Effector memory CD8-positive, alpha-beta T cell (primary cell): ENCODE measurements at regions not wholly inside any gene's neighbourhood (a gene's known extent, or its start where the extent isn't known, plus 50 kb on each side); places are given as distances from the start of the nearest gene placed in this dataset.
A peak's percentile ranks its signal among the peaks of the same experiment; 100 is the strongest.

Experiments
- ATAC-seq: fragments of 150-1000 bp; cut with Tn5 transposase; replicated peaks from 2 replicates; pipeline ENCODE4 v1.10.0; 2021; ENCODE audit warnings: mild to moderate bottlenecking, moderate library complexity
- DNase-seq, 3 experiments: peaks; one replicate each; pipeline ENCODE4 v3.0.0; 2021
- H3K27ac Mint-ChIP-seq, 2 donors: one replicate each; pipeline ENCODE4 v1.8.0; 2022; ENCODE audit warnings: mild to moderate bottlenecking in 2 of 2, mixed read lengths in 2 of 2, moderate library complexity in 2 of 2
- H3K27me3 Mint-ChIP-seq, 2 donors: one replicate each; pipeline ENCODE4 v1.8.0; 2022; ENCODE audit warnings: mixed read lengths in 2 of 2
- H3K36me3 Mint-ChIP-seq: one replicate; pipeline ENCODE4 v1.8.0; 2022; ENCODE audit warnings: mild to moderate bottlenecking, moderate library complexity, mixed read lengths; ENCODE audit not compliant: insufficient read depth
- H3K4me1 Mint-ChIP-seq, 2 donors: one replicate each; pipeline ENCODE4 v1.8.0; 2022; ENCODE audit warnings: low read depth in 2 of 2, mixed read lengths in 2 of 2
- H3K4me3 Mint-ChIP-seq, 2 donors: one replicate each; pipeline ENCODE4 v1.8.0; 2022; ENCODE audit warnings: mild to moderate bottlenecking in 2 of 2, mixed read lengths in 2 of 2, moderate library complexity in 2 of 2
- H3K9me3 Mint-ChIP-seq, 2 donors: one replicate each; pipeline ENCODE4 v1.8.0; 2022; ENCODE audit warnings: mixed read lengths in 2 of 2

DNA sequence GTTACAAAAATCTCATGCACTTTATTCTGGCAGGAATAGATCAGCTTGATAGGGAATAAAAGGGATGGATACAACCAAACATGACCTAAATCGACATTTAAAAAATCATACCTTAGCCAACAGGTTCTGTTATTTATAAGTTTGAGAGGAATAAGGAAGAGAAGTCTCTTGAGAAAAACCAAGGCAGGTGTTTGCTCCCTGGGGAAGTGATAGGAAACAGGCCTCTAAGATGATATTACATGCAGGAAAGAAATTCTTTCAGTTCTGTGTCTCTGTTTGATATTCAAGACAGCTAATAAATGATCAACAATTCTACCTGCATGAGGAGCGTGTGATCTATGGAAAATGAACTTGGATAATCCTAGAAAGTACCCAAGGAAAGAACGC lies 184.8 kb upstream of the ZEB2 start:
- ATAC-seq, result no peak
- Mint-ChIP-seq H3K9me3 (no peaks in the 10 kb centered on the region), H3K4me1 (no peaks in the 10 kb centered on the region), H3K27me3 (peaks cover 0 to 7% of the 10 kb centered on the region in 2 donors), H3K4me3 (no peak overlapping the region), H3K36me3 (no peaks in the 10 kb centered on the region), H3K27ac (no peak overlapping the region)
- no peak for DNase-seq

- Mint-ChIP-seq H3K27me3 (peaks cover 0 to 7% of the 10 kb centered on the region in 2 donors), H3K4me1 (no peaks in the 10 kb centered on the region), H3K36me3 (no peaks in the 10 kb centered on the region), H3K27ac (no peak overlapping the region), H3K4me3 (no peak overlapping the region), H3K9me3 (no peaks in the 10 kb centered on the region)
- peak; percentile 42 for ATAC-seq
- DNase-seq, result no peak
These were observed 184.2 kb upstream of the ZEB2 start for GRCh38 chr2:144703852-144704708.

DNA sequence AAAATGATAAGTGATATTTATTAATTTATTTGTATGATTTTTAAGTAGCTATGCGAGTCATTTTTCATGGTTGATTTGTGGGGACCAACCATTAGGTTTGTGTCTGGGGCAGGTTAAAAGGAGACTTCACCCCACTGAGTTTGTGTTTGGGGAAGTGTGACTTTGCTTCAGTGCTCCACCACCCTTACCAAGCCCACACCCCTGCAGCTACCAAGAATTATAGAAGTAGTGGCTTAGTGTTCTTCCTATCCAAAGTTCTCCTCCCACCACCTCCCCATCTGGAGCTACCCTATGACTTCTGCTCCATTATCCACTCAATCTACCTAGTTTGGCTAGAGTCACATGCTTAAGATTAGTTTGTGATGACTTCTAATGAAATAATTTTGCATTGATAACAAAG lies 182.1 kb upstream of the ZEB2 start:
- Mint-ChIP-seq H3K27ac (no peak overlapping the region), H3K9me3 (no peaks in the 10 kb centered on the region), H3K4me1 (no peaks in the 10 kb centered on the region), H3K36me3 (no peaks in the 10 kb centered on the region), H3K27me3 (no peaks in the 10 kb centered on the region), H3K4me3 (no peak overlapping the region)
- ATAC-seq (no peak), DNase-seq (no peak)

DNA sequence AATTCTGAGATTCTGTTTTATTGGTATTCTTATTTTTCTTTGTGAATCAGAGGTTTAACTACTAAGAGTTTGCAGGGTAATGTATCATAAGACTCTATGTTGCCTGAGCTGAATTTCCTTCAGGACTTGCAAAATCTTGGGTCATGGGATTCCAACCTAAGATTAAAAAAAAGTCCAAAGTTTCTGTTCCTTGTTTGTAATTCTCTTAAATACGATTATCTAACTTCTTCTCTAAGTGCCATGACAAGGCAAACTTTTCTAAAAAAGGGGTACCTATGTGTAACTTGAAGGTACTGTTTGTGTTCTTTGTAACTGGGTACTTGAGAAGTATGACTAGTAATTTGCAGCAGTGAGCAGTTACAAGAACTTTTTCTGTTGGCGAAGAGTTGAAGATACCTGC lies 181.3 kb upstream of the ZEB2 start:
- no peak for ATAC-seq
- Mint-ChIP-seq H3K36me3 (no peaks in the 10 kb centered on the region), H3K9me3 (no peaks in the 10 kb centered on the region), H3K27me3 (no peaks in the 10 kb centered on the region), H3K27ac (no peak overlapping the region), H3K4me3 (no peak overlapping the region), H3K4me1 (no peaks in the 10 kb centered on the region)
- DNase-seq, result no peak

DNA sequence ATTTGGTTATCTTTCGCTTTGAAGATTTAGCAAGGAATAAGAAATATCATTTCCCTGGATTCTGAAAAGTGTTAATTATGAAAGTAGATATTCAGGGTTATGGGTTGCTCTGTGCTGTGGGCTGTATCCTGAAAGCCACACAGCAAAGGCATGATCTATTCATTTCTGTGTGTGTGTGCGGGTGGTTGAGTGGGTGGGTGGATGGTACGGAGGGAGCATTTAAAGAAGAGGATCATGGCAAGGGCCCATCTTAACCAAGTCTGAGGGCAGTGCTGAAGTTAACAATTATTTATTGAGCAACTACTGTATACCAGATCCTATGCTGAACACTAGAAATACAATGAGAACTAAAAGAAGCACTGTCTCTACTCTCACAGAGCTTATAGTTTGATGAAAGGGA lies 178.2 kb upstream of the ZEB2 start:
- H3K4me3 Mint-ChIP-seq, result no peak overlapping the region
- H3K27ac Mint-ChIP-seq, result no peak overlapping the region
- DNase-seq (no peak), ATAC-seq (no peak)
- H3K9me3 Mint-ChIP-seq, result no peaks in the 10 kb centered on the region
- H3K4me1 Mint-ChIP-seq, result no peaks in the 10 kb centered on the region
- H3K27me3 Mint-ChIP-seq, result no peaks in the 10 kb centered on the region
- no peaks in the 10 kb centered on the region for H3K36me3 Mint-ChIP-seq

GRCh38 chr2:144695657-144696056 lies 175.7 kb upstream of the ZEB2 start:
- Mint-ChIP-seq H3K4me3 (no peak overlapping the region), H3K4me1 (no peaks in the 10 kb centered on the region), H3K9me3 (no peaks in the 10 kb centered on the region), H3K36me3 (no peaks in the 10 kb centered on the region), H3K27ac (no peak overlapping the region), H3K27me3 (no peaks in the 10 kb centered on the region)
- no peak for ATAC-seq
- DNase-seq, result no peak

DNA sequence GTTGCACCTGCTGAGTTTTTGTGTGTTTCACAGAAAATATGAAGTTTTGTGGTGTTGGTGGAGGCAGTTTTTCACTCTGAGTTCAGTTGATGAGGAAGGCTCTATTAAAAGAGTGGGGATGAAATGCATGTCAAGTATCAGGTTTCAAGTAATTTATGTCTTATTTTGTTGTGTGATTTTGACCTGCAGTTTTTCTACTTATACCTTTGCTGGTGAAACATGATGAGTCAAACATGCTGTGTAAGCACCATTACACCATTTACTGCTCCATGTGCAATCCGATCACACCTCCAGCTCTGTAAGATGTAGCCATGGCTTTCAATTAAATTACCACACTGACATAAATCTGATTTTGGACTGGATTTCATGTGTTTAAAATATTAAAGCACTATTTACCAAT lies 174.5 kb upstream of the ZEB2 start:
- Mint-ChIP-seq H3K27ac (no peak overlapping the region), H3K9me3 (no peaks in the 10 kb centered on the region)
- no peak for ATAC-seq

DNA sequence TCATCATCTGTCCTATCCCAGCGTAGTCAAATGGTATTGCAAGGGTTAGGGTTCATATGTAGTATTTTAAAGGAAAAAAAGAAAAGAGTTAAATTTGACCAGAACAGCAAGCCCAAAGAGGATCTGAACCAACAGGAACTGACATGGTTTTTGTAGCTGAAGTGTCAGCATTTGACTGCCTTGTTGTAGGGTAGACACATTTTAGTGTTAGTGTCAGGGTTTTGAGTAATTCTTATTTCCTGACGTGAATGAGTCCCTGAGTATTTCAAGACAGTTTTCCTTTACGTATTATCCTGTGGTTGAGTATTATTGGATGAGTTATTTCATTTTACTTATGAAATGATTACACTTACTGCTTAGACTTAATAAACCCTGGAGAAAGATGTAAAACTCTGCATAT lies 173.3 kb upstream of the ZEB2 start:
- ATAC-seq (no peak), DNase-seq (no peak)
- Mint-ChIP-seq H3K9me3 (no peaks in the 10 kb centered on the region), H3K4me3 (no peak overlapping the region), H3K36me3 (no peaks in the 10 kb centered on the region), H3K27me3 (no peaks in the 10 kb centered on the region), H3K4me1 (no peaks in the 10 kb centered on the region), H3K27ac (no peak overlapping the region)

More for the DNA sequence above, 174.5 kb upstream of the ZEB2 start:
- Mint-ChIP-seq H3K4me1 (no peaks in the 10 kb centered on the region), H3K36me3 (no peaks in the 10 kb centered on the region), H3K4me3 (no peak overlapping the region), H3K27me3 (no peaks in the 10 kb centered on the region)
- no peak for DNase-seq

DNA sequence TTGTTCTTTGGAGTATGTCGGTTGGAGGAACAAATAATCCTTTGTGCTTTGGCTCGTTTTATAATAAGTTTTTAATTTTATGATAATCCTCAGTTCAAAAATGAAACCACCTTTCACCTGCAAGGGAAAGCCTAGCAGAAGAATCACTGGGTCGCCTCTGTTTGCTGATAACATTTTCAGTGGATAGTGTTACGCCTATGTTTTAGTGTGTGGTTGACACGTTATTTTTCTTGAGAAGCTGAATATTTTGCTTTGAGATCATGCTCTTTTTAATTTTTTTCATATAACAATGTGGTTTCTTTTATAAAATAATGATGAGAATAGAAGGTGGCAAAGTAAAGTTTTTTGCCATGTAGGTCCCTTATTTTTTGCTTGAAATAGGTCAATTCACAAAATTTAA lies 172.7 kb upstream of the ZEB2 start:
- ATAC-seq, result no peak
- H3K36me3 Mint-ChIP-seq, result no peaks in the 10 kb centered on the region
- no peak for DNase-seq
- no peak overlapping the region for H3K4me3 Mint-ChIP-seq
- H3K27ac Mint-ChIP-seq, result no peak overlapping the region
- H3K27me3 Mint-ChIP-seq, result no peaks in the 10 kb centered on the region
- no peaks in the 10 kb centered on the region for H3K4me1 Mint-ChIP-seq
- no peaks in the 10 kb centered on the region for H3K9me3 Mint-ChIP-seq

DNA sequence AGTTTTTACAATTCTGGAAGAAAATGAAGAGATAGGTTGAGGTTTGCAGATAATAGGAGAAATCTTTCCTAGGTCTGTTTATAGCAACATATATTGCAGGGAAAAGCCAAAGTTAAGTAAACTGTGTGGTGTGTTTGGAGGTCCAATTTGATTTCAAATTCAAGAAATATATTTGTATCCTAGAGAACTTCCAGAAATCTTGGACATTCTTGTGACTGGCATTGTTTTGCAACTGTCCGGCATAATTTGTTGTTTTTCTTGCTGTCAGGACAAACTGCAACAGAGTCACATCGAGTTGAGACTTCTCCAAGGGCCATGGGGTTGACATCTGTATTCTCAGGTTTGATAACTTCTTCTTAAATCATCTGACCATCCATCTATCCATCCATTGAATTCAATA lies 170.9 kb upstream of the ZEB2 start:
- DNase-seq (no peak), ATAC-seq (no peak)
- Mint-ChIP-seq H3K4me3 (no peak overlapping the region), H3K27me3 (no peaks in the 10 kb centered on the region), H3K36me3 (no peaks in the 10 kb centered on the region), H3K4me1 (no peaks in the 10 kb centered on the region), H3K9me3 (no peaks in the 10 kb centered on the region), H3K27ac (no peak overlapping the region)

- no peak for DNase-seq
- H3K9me3 Mint-ChIP-seq, result no peaks in the 10 kb centered on the region
- H3K27me3 Mint-ChIP-seq, result no peaks in the 10 kb centered on the region
- no peak overlapping the region for H3K4me3 Mint-ChIP-seq
- no peak overlapping the region for H3K27ac Mint-ChIP-seq
- no peak for ATAC-seq
- H3K4me1 Mint-ChIP-seq, result no peaks in the 10 kb centered on the region
- peaks cover 2% of the 10 kb centered on the region for H3K36me3 Mint-ChIP-seq
These were observed 166.7 kb upstream of the ZEB2 start for GRCh38 chr2:144686518-144687215.

DNA sequence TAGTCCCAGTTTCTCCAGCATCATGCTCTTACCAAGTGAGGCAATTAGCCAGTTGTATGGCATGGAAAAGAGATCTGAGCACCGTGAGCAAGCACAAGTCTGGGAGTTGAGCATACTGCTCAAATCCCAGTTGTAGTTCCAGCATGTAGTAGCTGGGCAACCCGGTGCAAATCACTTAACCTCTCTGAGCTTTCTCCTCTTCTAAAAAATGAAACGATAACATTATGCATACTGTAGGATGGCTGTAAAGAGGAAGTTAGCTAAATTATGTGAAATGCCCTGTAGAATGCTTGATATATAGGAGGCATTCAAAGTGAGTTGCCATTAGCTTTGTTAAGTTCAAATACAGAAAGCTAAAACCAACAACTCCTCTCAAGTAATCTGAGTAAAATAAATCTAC lies 164.0 kb upstream of the ZEB2 start:
- Mint-ChIP-seq H3K4me1 (no peaks in the 10 kb centered on the region), H3K27me3 (no peaks in the 10 kb centered on the region), H3K9me3 (no peaks in the 10 kb centered on the region), H3K27ac (no peak overlapping the region), H3K36me3 (peaks cover 2% of the 10 kb centered on the region), H3K4me3 (no peak overlapping the region)
- DNase-seq, result no peak
- ATAC-seq, result no peak

DNA sequence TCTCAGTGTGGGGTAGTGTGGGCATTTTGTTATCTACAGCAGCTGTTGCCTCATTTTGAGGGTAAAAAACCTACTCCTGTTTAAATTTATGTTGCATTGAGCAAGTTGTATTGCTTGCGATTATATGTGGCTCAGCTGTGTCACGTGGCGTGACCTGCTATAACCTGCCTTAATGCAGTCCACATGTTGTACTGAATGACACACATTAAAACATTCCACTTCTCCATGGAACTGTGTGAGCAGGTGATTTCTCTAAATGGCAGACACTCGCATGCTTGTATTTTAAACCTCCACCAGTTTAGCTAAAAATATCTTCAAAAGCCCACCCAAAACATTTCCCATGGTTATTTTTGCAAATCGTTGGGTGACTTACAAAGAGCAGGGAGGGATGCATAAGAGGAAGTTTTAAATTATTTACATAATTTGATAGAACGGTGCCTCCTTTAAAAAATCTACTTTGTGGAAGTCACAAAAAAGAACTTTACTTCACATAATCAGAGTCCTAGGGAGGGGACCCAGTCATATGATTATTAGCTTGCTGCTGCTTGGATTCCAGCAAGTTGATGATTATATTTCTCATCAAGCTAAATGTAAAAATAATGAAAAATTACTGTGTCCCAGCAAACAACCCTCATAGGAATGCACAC lies 163.3 kb upstream of the ZEB2 start:
- ATAC-seq (no peak), DNase-seq (no peak)
- Mint-ChIP-seq H3K4me1 (no peaks in the 10 kb centered on the region), H3K36me3 (peaks cover 2% of the 10 kb centered on the region), H3K9me3 (no peaks in the 10 kb centered on the region), H3K27me3 (no peaks in the 10 kb centered on the region), H3K27ac (no peak overlapping the region), H3K4me3 (no peak overlapping the region)

DNA sequence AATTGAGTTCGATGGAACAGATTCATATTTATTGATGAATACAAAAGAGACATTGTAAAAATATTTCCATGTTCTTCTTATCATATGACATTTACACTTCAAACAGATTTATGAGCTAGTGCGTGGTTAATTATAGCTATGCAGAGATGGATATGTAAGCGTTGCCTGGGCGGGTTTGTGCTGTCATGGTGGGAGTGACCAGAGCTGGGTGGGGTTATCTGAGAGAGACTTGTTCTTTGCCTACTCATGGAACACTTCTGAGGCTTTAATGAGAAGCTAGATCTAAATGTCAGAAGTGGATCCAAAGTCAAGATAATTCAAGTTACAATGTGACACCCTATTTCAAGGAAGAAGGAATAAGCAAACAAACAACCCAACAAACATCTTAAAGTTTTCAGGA lies 162.3 kb upstream of the ZEB2 start:
- Mint-ChIP-seq H3K9me3 (no peaks in the 10 kb centered on the region), H3K4me1 (no peaks in the 10 kb centered on the region), H3K36me3 (peaks cover 2% of the 10 kb centered on the region), H3K27ac (no peak overlapping the region), H3K4me3 (no peak overlapping the region), H3K27me3 (no peaks in the 10 kb centered on the region)
- no peak for DNase-seq
- ATAC-seq, result no peak
